NB4 (cell line): ENCODE measurements at regions not wholly inside any gene's neighbourhood (a gene's known extent, or its start where the extent isn't known, plus 50 kb on each side); places are given as distances from the start of the nearest gene placed in this dataset.

ENCODE experiments used
- CTCF ChIP-seq: IDR thresholded peaks from one replicate; pipeline ENCODE4 v1.5.1; 2012; ENCODE audit warnings: low read depth, low read length
- POLR2A ChIP-seq: IDR thresholded peaks from 2 replicates; pipeline ENCODE4 v1.6.1; 2011; ENCODE audit warnings: mild to moderate bottlenecking; ENCODE audit not compliant: insufficient read length; ENCODE audit errors: extremely low read depth

- TF ChIP-seq POLR2A: no peak
- TF ChIP-seq CTCF: no peak
Observed at GRCh38 chr2:215611609-215612386, 175.9 kb upstream of the FN1 start.
